Osteocyte (in vitro differentiated cells): ENCODE measurements at regions not wholly inside any gene's neighbourhood (a gene's known extent, or its start where the extent isn't known, plus 50 kb on each side); places are given as distances from the start of the nearest gene placed in this dataset.
A peak's percentile ranks its signal among the peaks of the same experiment; 100 is the strongest.

Source experiments
- DNase-seq: peaks from one replicate; pipeline ENCODE4 v3.0.0; 2021; ENCODE audit warnings: mixed read lengths; ENCODE audit not compliant: unreplicated experiment; ENCODE audit errors: extremely low spot score
- H3K27ac Mint-ChIP-seq: one replicate; pipeline ENCODE4 v1.8.0; 2021; ENCODE audit warnings: mild to moderate bottlenecking, mixed read lengths; ENCODE audit not compliant: unreplicated experiment
- H3K27me3 Mint-ChIP-seq: one replicate; pipeline ENCODE4 v1.8.0; 2021; ENCODE audit warnings: mixed read lengths; ENCODE audit not compliant: unreplicated experiment
- H3K36me3 Mint-ChIP-seq: one replicate; pipeline ENCODE4 v1.8.0; 2021; ENCODE audit warnings: mixed read lengths; ENCODE audit not compliant: unreplicated experiment
- H3K4me1 Mint-ChIP-seq: one replicate; pipeline ENCODE4 v1.8.0; 2021; ENCODE audit warnings: mixed read lengths; ENCODE audit not compliant: unreplicated experiment
- H3K4me3 Mint-ChIP-seq: one replicate; pipeline ENCODE4 v1.8.0; 2021; ENCODE audit warnings: mild to moderate bottlenecking, moderate library complexity, mixed read lengths; ENCODE audit not compliant: unreplicated experiment
- H3K9me3 Mint-ChIP-seq: one replicate; pipeline ENCODE4 v1.8.0; 2021; ENCODE audit warnings: mixed read lengths; ENCODE audit not compliant: unreplicated experiment
- CTCF ChIP-seq: fragments of 200-600 bp; sonication (generic); IDR thresholded peaks from 2 replicates; pipeline ENCODE4 v1.5.0; 2021; ENCODE audit warnings: antibody characterized with exemption, mild to moderate bottlenecking, moderate library complexity

- H3K27me3 Mint-ChIP-seq = no peaks in the 10 kb centered on the region
- no peaks in the 10 kb centered on the region for H3K36me3 Mint-ChIP-seq
- no peak for TF ChIP-seq CTCF
- H3K9me3 Mint-ChIP-seq = no peaks in the 10 kb centered on the region
- peaks cover 27% of the 10 kb centered on the region for H3K4me1 Mint-ChIP-seq
- DNase-seq = no peak
- H3K4me3 Mint-ChIP-seq = no peak overlapping the region
- no peak overlapping the region for H3K27ac Mint-ChIP-seq
Observed at GRCh38 chr2:12168354-12168753, 421.9 kb downstream of the LPIN1 start.

- H3K27ac Mint-ChIP-seq = peak overlapping the region; percentile 4
- DNase-seq = no peak
- no peak for TF ChIP-seq CTCF
- H3K9me3 Mint-ChIP-seq = no peaks in the 10 kb centered on the region
- no peaks in the 10 kb centered on the region for H3K36me3 Mint-ChIP-seq
- peaks cover 26% of the 10 kb centered on the region for H3K4me1 Mint-ChIP-seq
- H3K27me3 Mint-ChIP-seq = no peaks in the 10 kb centered on the region
- H3K4me3 Mint-ChIP-seq = no peak overlapping the region
Observed at GRCh38 chr2:12168791-12169388, 422.5 kb downstream of the LPIN1 start.

GRCh38 chr2:12169721-12170120 lies 423.3 kb downstream of the LPIN1 start:
- DNase-seq = no peak
- H3K4me3 Mint-ChIP-seq = no peak overlapping the region
- H3K9me3 Mint-ChIP-seq = no peaks in the 10 kb centered on the region
- H3K27ac Mint-ChIP-seq = peak overlapping the region; percentile 73
- no peaks in the 10 kb centered on the region for H3K27me3 Mint-ChIP-seq
- peaks cover 23% of the 10 kb centered on the region for H3K4me1 Mint-ChIP-seq
- TF ChIP-seq CTCF = no peak
- H3K36me3 Mint-ChIP-seq = no peaks in the 10 kb centered on the region

GRCh38 chr2:12170121-12170520 lies 423.7 kb downstream of the LPIN1 start:
- Mint-ChIP-seq H3K4me1 (peaks cover 23% of the 10 kb centered on the region), H3K9me3 (no peaks in the 10 kb centered on the region), H3K27me3 (no peaks in the 10 kb centered on the region), H3K36me3 (no peaks in the 10 kb centered on the region), H3K27ac (peak overlapping the region; percentile 70), H3K4me3 (no peak overlapping the region)
- no peak for TF ChIP-seq CTCF
- DNase-seq = no peak

- TF ChIP-seq CTCF = peak; percentile 53
- no peaks in the 10 kb centered on the region for H3K9me3 Mint-ChIP-seq
- no peak overlapping the region for H3K4me3 Mint-ChIP-seq
- no peak overlapping the region for H3K27ac Mint-ChIP-seq
- H3K27me3 Mint-ChIP-seq = no peaks in the 10 kb centered on the region
- peaks cover 52% of the 10 kb centered on the region for H3K4me1 Mint-ChIP-seq
- no peaks in the 10 kb centered on the region for H3K36me3 Mint-ChIP-seq
- DNase-seq = no peak
Observed at GRCh38 chr2:12173271-12173942, 427.0 kb downstream of the LPIN1 start.
